HepG2 (cell line): ENCODE measurements at regions not wholly inside any gene's neighbourhood (a gene's known extent, or its start where the extent isn't known, plus 50 kb on each side); places are given as distances from the start of the nearest gene placed in this dataset.

ENCODE experiments used
- HMG20A ChIP-seq: IDR thresholded peaks from 2 replicates; pipeline ENCODE4 v1.6.1; 2016; ENCODE audit warnings: borderline replicate concordance
- NFYB ChIP-seq: sonication (generic); formaldehyde crosslinking; IDR thresholded peaks from 2 replicates; pipeline ENCODE4 v1.4.0; 2020; ENCODE audit warnings: missing genetic modification reagents
- POLR2A ChIP-seq, 2 experiments: IDR thresholded peaks; 2 replicates each; pipeline ENCODE4 v1.6.1; 2011; ENCODE audit warnings: low read depth in 2 of 2, low read length in 2 of 2, mild to moderate bottlenecking in 1 of 2, moderate library complexity in 1 of 2; ENCODE audit not compliant: insufficient read depth in 1 of 2
- ZFX ChIP-seq: sonication (generic); formaldehyde crosslinking; IDR thresholded peaks from 2 replicates; pipeline ENCODE4 v1.4.0; 2020; ENCODE audit warnings: mild to moderate bottlenecking, low read depth, missing genetic modification reagents, moderate library complexity
- ZNF546 ChIP-seq: sonication (generic); formaldehyde crosslinking; conservative IDR thresholded peaks from 2 replicates; pipeline ENCODE4 v1.8.1; 2023; ENCODE audit warnings: mild to moderate bottlenecking, missing genetic modification reagents

GRCh38 chr18:76055025-76055424 lies 440.0 kb downstream of the ZNF516 start:
- no peak for TF ChIP-seq ZNF546
- TF ChIP-seq HMG20A (CRISPR knock-in tag) = no peak
- no peak for TF ChIP-seq POLR2A (IDR thresholded peaks at IDR 0.05; ENCODE audit: insufficient read depth in 1 of 2, low read depth in 2 of 2, low read length in 2 of 2)
- TF ChIP-seq ZFX (CRISPR knock-in tag) = no peak
- no peak for TF ChIP-seq NFYB (CRISPR knock-in tag)
